GM13976 (cell line): ENCODE measurements at regions not wholly inside any gene's neighbourhood (a gene's known extent, or its start where the extent isn't known, plus 50 kb on each side); places are given as distances from the start of the nearest gene placed in this dataset.

Experiments used
- DNase-seq: peaks from one replicate; pipeline ENCODE4 v3.0.0; 2012; ENCODE audit warnings: low spot score
- CTCF ChIP-seq: IDR thresholded peaks from 2 replicates; pipeline ENCODE4 v1.5.1; 2012; ENCODE audit warnings: borderline replicate concordance, mild to moderate bottlenecking; ENCODE audit not compliant: insufficient read depth; ENCODE audit errors: extremely low read depth, missing control alignments, control extremely low read depth
- in situ Hi-C: fragments of 300-500 bp; cut with MboI; formaldehyde crosslinking; loops from one replicate; pipeline ENCODE4 v1.12.0; 2022; ENCODE audit warnings: low sequenced_read_pairs, mixed read lengths, inconsistent platforms; ENCODE audit not compliant: unreplicated experiment

- in situ Hi-C loops: no loop called here
- DNase-seq: no peak
- no peak for TF ChIP-seq CTCF
Observed at GRCh38 chr3:157823050-157823449, 283.2 kb downstream of the SHOX2 start.

DNA sequence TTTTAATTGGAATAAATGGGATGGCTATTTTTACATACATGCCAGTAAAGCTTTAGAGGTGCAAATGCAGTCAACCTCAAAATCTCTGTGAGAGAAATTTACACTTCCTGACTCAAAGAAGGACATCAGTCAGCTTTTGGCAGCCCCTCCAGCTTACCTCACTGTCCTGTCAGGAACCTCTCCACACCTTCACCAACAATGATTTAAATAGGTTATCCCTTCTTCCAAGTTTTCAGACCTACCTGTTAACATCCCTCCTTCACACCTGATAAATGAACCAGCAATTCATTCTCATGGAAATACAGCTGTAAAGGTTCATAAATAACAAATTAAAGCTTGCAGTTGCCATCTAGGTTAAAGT, 286.1 kb downstream of the SHOX2 start:
- in situ Hi-C loops: no loop called here
- TF ChIP-seq CTCF: no peak
- no peak for DNase-seq

- DNase-seq: no peak
- in situ Hi-C loops: no loop called here
Observed at GRCh38 chr3:157819270-157820156, 286.7 kb downstream of the SHOX2 start.

GRCh38 chr3:157816896-157817295, 289.3 kb downstream of the SHOX2 start:
- DNase-seq: no peak
- no peak for TF ChIP-seq CTCF
- in situ Hi-C loops: no loop called here

More at GRCh38 chr3:157819270-157820156, 286.7 kb downstream of the SHOX2 start:
- no peak for TF ChIP-seq CTCF

DNA sequence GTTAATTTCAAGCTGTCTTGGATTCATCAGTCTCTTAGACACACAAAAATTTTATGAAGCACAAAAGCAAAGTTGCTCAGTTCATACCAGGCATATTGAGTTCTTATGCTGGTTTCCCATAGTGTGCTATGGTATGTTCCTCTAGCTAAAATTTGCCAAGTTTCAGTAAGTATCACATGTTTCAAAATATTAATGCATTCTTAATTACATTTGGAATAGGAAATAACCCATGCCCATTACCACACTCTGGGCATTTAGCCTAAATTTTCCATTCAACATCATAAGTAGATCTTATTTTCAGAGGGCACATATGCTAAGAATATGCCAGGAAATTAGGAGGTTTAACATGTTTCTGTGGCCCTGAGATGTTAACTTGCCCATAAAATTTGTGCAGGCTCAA, 289.9 kb downstream of the SHOX2 start:
- TF ChIP-seq CTCF: no peak
- DNase-seq: no peak
- in situ Hi-C loops: no loop called here

DNA sequence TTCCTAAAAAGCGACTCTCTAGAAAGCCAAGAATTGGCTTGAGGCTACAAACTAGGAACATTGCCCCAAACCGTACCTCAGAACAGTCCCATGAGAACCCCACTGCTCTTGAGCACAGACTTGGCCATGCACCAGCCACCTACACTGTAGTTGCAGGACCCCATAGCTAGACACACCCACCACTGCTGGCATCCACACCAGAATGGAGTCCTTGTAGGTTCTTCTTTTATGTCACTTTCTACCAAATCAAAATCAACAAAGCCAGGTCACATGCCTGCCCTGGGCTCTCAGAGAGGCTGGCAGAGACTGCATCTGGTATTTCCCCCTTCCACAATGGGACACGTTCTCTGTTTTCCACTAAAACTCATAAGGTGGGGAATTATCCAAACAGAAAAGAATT, 290.5 kb downstream of the SHOX2 start:
- no peak for TF ChIP-seq CTCF

More for the DNA sequence above, 290.5 kb downstream of the SHOX2 start:
- no peak for DNase-seq
- in situ Hi-C loops: no loop called here
